H1 (cell line): ENCODE measurements at regions not wholly inside any gene's neighbourhood (a gene's known extent, or its start where the extent isn't known, plus 50 kb on each side); places are given as distances from the start of the nearest gene placed in this dataset.

Source experiments
- CTCF ChIA-PET: fragments of 300-600 bp; sonication (Branson Sonifier 250); formaldehyde crosslinking; loops from one replicate; lab custom pipeline; 2021; ENCODE audit not compliant: partially characterized antibody; lab: Charles Lee
- POLR2A ChIA-PET: fragments of 300-600 bp; sonication (Branson Sonifier 250); formaldehyde crosslinking; loops from one replicate; lab custom pipeline; 2021; ENCODE audit warnings: inconsistent platforms; ENCODE audit not compliant: partially characterized antibody; lab: Charles Lee
- DNase-seq, 2 experiments: peaks; one replicate each; pipeline versions ENCODE4 v3.0.0 to v3.0.0-alpha.2; 2010 to 2022; ENCODE audit warnings: low spot score in 2 of 2, low read depth in 1 of 2, mixed read lengths in 1 of 2
- FAIRE-seq: peaks from 2 replicates; lab custom pipeline; 2011; peaks lifted over from hg19 to GRCh38; lab: Jason Lieb, UNC
- H2AFZ ChIP-seq: 2 replicates; pipeline ENCODE4 v1.8.1; 2012; ENCODE audit warnings: low read length, inconsistent platforms
- H2AK5ac ChIP-seq: 2 replicates; pipeline ENCODE4 v1.6.1; 2013; ENCODE audit warnings: low read depth, low read length
- H2BK120ac ChIP-seq: replicated peaks from 2 replicates; pipeline ENCODE3; 2013; ENCODE audit warnings: low read depth, low read length, inconsistent platforms
- H2BK12ac ChIP-seq: 2 replicates; pipeline ENCODE4 v1.6.1; 2013; ENCODE audit warnings: low read depth, low read length
- H2BK15ac ChIP-seq: 2 replicates; pipeline ENCODE4 v1.6.1; 2013; ENCODE audit warnings: low read length
- H2BK20ac ChIP-seq: 2 replicates; pipeline ENCODE4 v1.6.1; 2013; ENCODE audit warnings: low read length
- H2BK5ac ChIP-seq: 2 replicates; pipeline ENCODE4 v1.6.1; 2013; ENCODE audit warnings: low read depth, low read length
- H3K14ac ChIP-seq: 2 replicates; pipeline ENCODE4 v1.6.1; 2013; ENCODE audit warnings: inconsistent platforms; ENCODE audit not compliant: insufficient read length
- H3K18ac ChIP-seq: 2 replicates; pipeline ENCODE4 v1.6.1; 2013; ENCODE audit warnings: low read length; ENCODE audit errors: extremely low read depth
- H3K23ac ChIP-seq: 2 replicates; pipeline ENCODE4 v1.6.1; 2013; ENCODE audit warnings: inconsistent platforms; ENCODE audit not compliant: insufficient read length
- H3K23me2 ChIP-seq: 2 replicates; pipeline ENCODE4 v1.6.1; 2013; ENCODE audit warnings: low read depth, low read length
- H3K27ac ChIP-seq: 2 replicates; pipeline ENCODE4 v1.6.1; 2011; ENCODE audit warnings: low read depth, low read length, inconsistent platforms
- H3K27me3 ChIP-seq, 4 experiments: replicated peaks in 1 of 4; 1 replicate in 1 of 4; 2 replicates in 3 of 4; pipeline versions ENCODE4 v1.6.1 to v1.8.1; 2011 to 2013; ENCODE audit warnings: low read length in 3 of 4, mild to moderate bottlenecking in 3 of 4, inconsistent platforms in 2 of 4, mixed read lengths in 2 of 4, moderate library complexity in 1 of 4; ENCODE audit not compliant: control insufficient read depth in 3 of 4, insufficient read depth in 3 of 4; ENCODE audit errors: extremely low read depth in 1 of 4
- H3K36me3 ChIP-seq, 4 experiments: 2 replicates each; pipeline versions ENCODE4 v1.6.1 to v1.8.1; 2011 to 2013; ENCODE audit warnings: mild to moderate bottlenecking in 4 of 4, low read length in 3 of 4, moderate library complexity in 2 of 4, control low read depth in 1 of 4, inconsistent platforms in 1 of 4; ENCODE audit not compliant: insufficient read depth in 4 of 4, control insufficient read depth in 2 of 4
- H3K4ac ChIP-seq: replicated peaks from 2 replicates; pipeline ENCODE3; 2013; ENCODE audit warnings: low read length, low read depth, mixed read lengths, inconsistent platforms; ENCODE audit not compliant: insufficient read length
- H3K4me1 ChIP-seq, 4 experiments: replicated peaks in 1 of 4; 1 replicate in 1 of 4; 2 replicates in 3 of 4; pipeline versions ENCODE4 v1.6.1 to v1.8.1; 2011 to 2013; ENCODE audit warnings: low read length in 3 of 4, inconsistent platforms in 2 of 4, mixed read lengths in 1 of 4; ENCODE audit not compliant: insufficient read depth in 4 of 4, control insufficient read depth in 3 of 4
- H3K4me2 ChIP-seq, 2 experiments: 2 replicates each; pipeline versions ENCODE4 v1.6.1 to v1.8.1; 2011 to 2013; ENCODE audit warnings: low read depth in 2 of 2, low read length in 2 of 2, control low read depth in 1 of 2, inconsistent platforms in 1 of 2, mild to moderate bottlenecking in 1 of 2; ENCODE audit not compliant: insufficient read depth in 1 of 2
- H3K4me3 ChIP-seq, 4 experiments: fragments of 200-600, 300-600 bp in 1 of 4; sonication (generic), shearing (Covaris generic), sonication (Bioruptor Twin) in 1 of 4; 2 replicates each; pipeline versions ENCODE4 v1.5.1 to v1.8.1; 2011 to 2016; ENCODE audit warnings: low read length in 4 of 4, low read depth in 3 of 4, control low read depth in 2 of 4, inconsistent platforms in 2 of 4, mild to moderate bottlenecking in 2 of 4, mixed read lengths in 1 of 4, moderate library complexity in 1 of 4; ENCODE audit not compliant: insufficient read depth in 2 of 4; ENCODE audit errors: extremely low read depth in 1 of 4
- H3K56ac ChIP-seq: replicated peaks from 2 replicates; pipeline ENCODE3; 2013; ENCODE audit warnings: low read depth, mild to moderate bottlenecking, mixed read lengths, low read length, inconsistent platforms; ENCODE audit not compliant: insufficient read length
- H3K79me1 ChIP-seq: 2 replicates; pipeline ENCODE4 v1.6.1; 2013; ENCODE audit warnings: low read depth, low read length, control low read depth
- H3K79me2 ChIP-seq, 2 experiments: 2 replicates each; pipeline versions ENCODE4 v1.6.1 to v1.8.1; 2012 to 2013; ENCODE audit warnings: low read length in 2 of 2, mild to moderate bottlenecking in 2 of 2, inconsistent platforms in 1 of 2; ENCODE audit not compliant: insufficient read depth in 2 of 2, control insufficient read depth in 1 of 2
- H3K9ac ChIP-seq, 4 experiments: replicated peaks in 1 of 4; 1 replicate in 1 of 4; 2 replicates in 3 of 4; pipeline versions ENCODE4 v1.6.1 to v1.8.1; 2011 to 2013; ENCODE audit warnings: low read depth in 3 of 4, low read length in 3 of 4, control low read depth in 2 of 4, mild to moderate bottlenecking in 2 of 4, moderate library complexity in 2 of 4, inconsistent platforms in 1 of 4; ENCODE audit errors: extremely low read depth in 1 of 4
- H3K9me3 ChIP-seq, 2 experiments: 2 replicates each; pipeline versions ENCODE4 v1.6.1 to v1.8.1; 2012 to 2013; ENCODE audit warnings: mild to moderate bottlenecking in 2 of 2, moderate library complexity in 2 of 2, control low read depth in 1 of 2, inconsistent platforms in 1 of 2, low read depth in 1 of 2, low read length in 1 of 2, mixed read lengths in 1 of 2; ENCODE audit not compliant: insufficient read depth in 2 of 2
- H4K20me1 ChIP-seq, 2 experiments: replicated peaks in 1 of 2; 2 replicates each; pipeline versions ENCODE3 to v1.8.1; 2011 to 2013; ENCODE audit warnings: inconsistent platforms in 2 of 2, low read length in 2 of 2, mild to moderate bottlenecking in 1 of 2; ENCODE audit not compliant: insufficient read depth in 2 of 2, control insufficient read depth in 1 of 2
- H4K5ac ChIP-seq: 2 replicates; pipeline ENCODE4 v1.6.1; 2013; ENCODE audit warnings: low read length, low read depth, mixed read lengths, inconsistent platforms; ENCODE audit not compliant: insufficient read length
- H4K8ac ChIP-seq: 2 replicates; pipeline ENCODE4 v1.8.0; 2013; ENCODE audit warnings: mild to moderate bottlenecking, moderate library complexity, low read length, inconsistent platforms; ENCODE audit not compliant: insufficient read depth; ENCODE audit errors: extremely low read depth
- H4K91ac ChIP-seq: replicated peaks from 2 replicates; pipeline ENCODE3; 2013; ENCODE audit warnings: low read length, mixed read lengths, inconsistent platforms; ENCODE audit not compliant: insufficient read length
- ASH2L ChIP-seq: fragments of 200-600, 300-600 bp; sonication (generic); IDR thresholded peaks from one replicate; pipeline ENCODE4 v1.7.1; 2017; ENCODE audit warnings: low read length
- BRCA1 ChIP-seq: IDR thresholded peaks from 2 replicates; pipeline ENCODE4 v1.6.1; 2012; ENCODE audit warnings: low read depth, low read length, improper control_type of control experiment
- CREB1 ChIP-seq: IDR thresholded peaks from 2 replicates; pipeline ENCODE4 v1.6.1; 2012; ENCODE audit warnings: inconsistent platforms
- EGR1 ChIP-seq: IDR thresholded peaks from 2 replicates; pipeline ENCODE4 v1.6.1; 2011; ENCODE audit warnings: low read depth, low read length, borderline replicate concordance
- EP300 ChIP-seq, 2 experiments: IDR thresholded peaks; 1 replicate in 1 of 2; 2 replicates in 1 of 2; pipeline ENCODE4 v1.6.1; 2011 to 2012; ENCODE audit warnings: low read depth in 2 of 2, low read length in 2 of 2, mild to moderate bottlenecking in 2 of 2, borderline replicate concordance in 1 of 2, inconsistent platforms in 1 of 2, moderate library complexity in 1 of 2
- HDAC6 ChIP-seq: IDR thresholded peaks from one replicate; pipeline ENCODE4 v1.7.1; 2012; ENCODE audit warnings: low read depth, mild to moderate bottlenecking, inconsistent platforms, low read length, moderate library complexity
- KDM1A ChIP-seq: fragments of 200-600, 300-600 bp; sonication (generic); IDR thresholded peaks from 2 replicates; pipeline ENCODE4 v1.7.1; 2016; ENCODE audit warnings: mild to moderate bottlenecking, low read length, borderline replicate concordance
- MAFK ChIP-seq: IDR thresholded peaks from 2 replicates; pipeline ENCODE4 v1.6.1; 2012; ENCODE audit warnings: low read depth, mild to moderate bottlenecking, improper control_type of control experiment, low read length
- POLR2A ChIP-seq, 2 experiments: IDR thresholded peaks; 1 replicate in 1 of 2; 2 replicates in 1 of 2; pipeline ENCODE4 v1.6.1; 2011; ENCODE audit warnings: low read depth in 2 of 2, low read length in 2 of 2, mild to moderate bottlenecking in 2 of 2; ENCODE audit errors: control extremely low read depth in 1 of 2
- RFX5 ChIP-seq: IDR thresholded peaks from 2 replicates; pipeline ENCODE4 v1.6.1; 2011; ENCODE audit warnings: low read depth, low read length, improper control_type of control experiment, borderline replicate concordance
- RXRA ChIP-seq: IDR thresholded peaks from 2 replicates; pipeline ENCODE4 v1.6.1; 2011; ENCODE audit warnings: low read depth, mild to moderate bottlenecking, low read length, moderate library complexity; ENCODE audit not compliant: insufficient read depth
- SRF ChIP-seq: IDR thresholded peaks from 2 replicates; pipeline ENCODE4 v1.6.1; 2011; ENCODE audit warnings: mild to moderate bottlenecking, low read depth, low read length, moderate library complexity
- TAF1 ChIP-seq: IDR thresholded peaks from 2 replicates; pipeline ENCODE4 v1.6.1; 2011; ENCODE audit warnings: mild to moderate bottlenecking, low read depth, low read length
- TBP ChIP-seq: IDR thresholded peaks from 2 replicates; pipeline ENCODE4 v1.6.1; 2011; ENCODE audit warnings: low read depth, low read length, improper control_type of control experiment
- TCF12 ChIP-seq: IDR thresholded peaks from 2 replicates; pipeline ENCODE4 v1.6.1; 2011; ENCODE audit warnings: low read depth, mild to moderate bottlenecking, low read length
- WGBS, 2 experiments: shearing (Covaris generic) in 1 of 2; methylation state at CpG; one replicate each; pipeline versions ENCODE4 v1.1.6 to v1.1.7; 2013 to 2015; ENCODE audit warnings: low lambda C conversion rate in 2 of 2, mixed read lengths in 2 of 2, inconsistent platforms in 1 of 2, low coverage in 1 of 2, missing lambda C conversion rate in 1 of 2; ENCODE audit not compliant: insufficient replicate concordance in 2 of 2, insufficient coverage in 1 of 2, insufficient read length in 1 of 2; ENCODE audit errors: extremely low coverage in 1 of 2, missing lambda C conversion rate in 1 of 2; 5-methylcytosine and 5-hydroxymethylcytosine counted together
- TF ChIP-seq, protein P1 (sequence below): IDR thresholded peaks from 2 replicates; pipeline ENCODE4 v1.6.1; 2011; ENCODE audit warnings: low read depth, mild to moderate bottlenecking, low read length; ENCODE audit not compliant: insufficient read depth

- no peaks in the 10 kb centered on the region for H3K36me3 ChIP-seq
- H2BK15ac ChIP-seq = no peak overlapping the region
- no peak overlapping the region for H2BK5ac ChIP-seq
- H2AK5ac ChIP-seq = no peak overlapping the region
- no peak overlapping the region for H2AFZ ChIP-seq
- no peak overlapping the region for H3K56ac ChIP-seq
- DNase-seq = no peak
- H3K4me3 ChIP-seq = no peak overlapping the region
- H3K9ac ChIP-seq = no peak overlapping the region
- H4K91ac ChIP-seq = no peak overlapping the region
- ChIA-PET CTCF (interaction anchor here (0.6 to 5.2 kb wide), 23 partner anchors 9 to 259 kb away, joined by 3 to 78 read pairs (median 4); no protein-coding TSS in a partner anchor), POLR2A (interaction anchor here (0.8 kb wide), 1 partner anchor 19 kb away, joined by 3 read pairs; no protein-coding TSS in a partner anchor)
- H3K27ac ChIP-seq = no peak overlapping the region
- no peak overlapping the region for H3K4ac ChIP-seq
- no peak overlapping the region for H4K8ac ChIP-seq
- no peak overlapping the region for H2BK20ac ChIP-seq
- no peaks in the 10 kb centered on the region for H3K79me1 ChIP-seq
- no peak overlapping the region for H3K18ac ChIP-seq
- H3K4me1 ChIP-seq = no peaks in the 10 kb centered on the region
- H3K14ac ChIP-seq = no peak overlapping the region
- no peaks in the 10 kb centered on the region for H3K9me3 ChIP-seq
- H4K20me1 ChIP-seq = no peaks in the 10 kb centered on the region
- no peak overlapping the region for H2BK12ac ChIP-seq
- H3K4me2 ChIP-seq = no peak overlapping the region
- no peak for FAIRE-seq
- 91% methylated on average over 2 of the region's 2 CpGs; no CpG with 5 or more reads in 1 of the 2 experiments for WGBS, 2 experiments
- no peak overlapping the region for H3K23ac ChIP-seq
- no peak overlapping the region for H4K5ac ChIP-seq
- H3K27me3 ChIP-seq = no peaks in the 10 kb centered on the region
- no peaks in the 10 kb centered on the region for H3K79me2 ChIP-seq
- no peak overlapping the region for H2BK120ac ChIP-seq
- no peaks in the 10 kb centered on the region for H3K23me2 ChIP-seq
- TF ChIP-seq EGR1 (no peak), HDAC6 (no peak), ASH2L (no peak), TAF1 (no peak), TCF12 (no peak), RXRA (no peak), CREB1 (no peak), TBP (no peak), POLR2A (IDR thresholded peaks at IDR 0.05; ENCODE audit: control extremely low read depth in 1 of 2, low read depth in 2 of 2, low read length in 2 of 2) (no peak), SRF (no peak), RFX5 (no peak), KDM1A (no peak), EP300 (IDR thresholded peaks at IDR 0.05; ENCODE audit: borderline replicate concordance in 1 of 2, low read depth in 2 of 2, low read length in 2 of 2) (no peak), MAFK (no peak), BRCA1 (no peak)
- TF ChIP-seq, protein P1, sequence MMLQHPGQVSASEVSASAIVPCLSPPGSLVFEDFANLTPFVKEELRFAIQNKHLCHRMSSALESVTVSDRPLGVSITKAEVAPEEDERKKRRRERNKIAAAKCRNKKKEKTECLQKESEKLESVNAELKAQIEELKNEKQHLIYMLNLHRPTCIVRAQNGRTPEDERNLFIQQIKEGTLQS = no peak
Observed at GRCh38 chr16:5634666-5635180, 537.1 kb upstream of the EEF2KMT start.
